ENCODE measurements at regions not wholly inside any gene's neighbourhood (a gene's known extent, or its start where the extent isn't known, plus 50 kb on each side); places are given as distances from the start of the nearest gene placed in this dataset.

- TF ChIP-seq, protein P1, sequence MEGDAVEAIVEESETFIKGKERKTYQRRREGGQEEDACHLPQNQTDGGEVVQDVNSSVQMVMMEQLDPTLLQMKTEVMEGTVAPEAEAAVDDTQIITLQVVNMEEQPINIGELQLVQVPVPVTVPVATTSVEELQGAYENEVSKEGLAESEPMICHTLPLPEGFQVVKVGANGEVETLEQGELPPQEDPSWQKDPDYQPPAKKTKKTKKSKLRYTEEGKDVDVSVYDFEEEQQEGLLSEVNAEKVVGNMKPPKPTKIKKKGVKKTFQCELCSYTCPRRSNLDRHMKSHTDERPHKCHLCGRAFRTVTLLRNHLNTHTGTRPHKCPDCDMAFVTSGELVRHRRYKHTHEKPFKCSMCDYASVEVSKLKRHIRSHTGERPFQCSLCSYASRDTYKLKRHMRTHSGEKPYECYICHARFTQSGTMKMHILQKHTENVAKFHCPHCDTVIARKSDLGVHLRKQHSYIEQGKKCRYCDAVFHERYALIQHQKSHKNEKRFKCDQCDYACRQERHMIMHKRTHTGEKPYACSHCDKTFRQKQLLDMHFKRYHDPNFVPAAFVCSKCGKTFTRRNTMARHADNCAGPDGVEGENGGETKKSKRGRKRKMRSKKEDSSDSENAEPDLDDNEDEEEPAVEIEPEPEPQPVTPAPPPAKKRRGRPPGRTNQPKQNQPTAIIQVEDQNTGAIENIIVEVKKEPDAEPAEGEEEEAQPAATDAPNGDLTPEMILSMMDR (IDR thresholded peaks at IDR 0.05; ENCODE audit: insufficient read depth, low read length): no peak
- TF ChIP-seq REST (IDR thresholded peaks at IDR 0.05; ENCODE audit: insufficient replicate concordance, low read depth): no peak
- TF ChIP-seq SPI1 (IDR thresholded peaks at IDR 0.05; ENCODE audit: borderline replicate concordance, low read depth): no peak
- no peak for TF ChIP-seq POLR2AphosphoS5 (IDR thresholded peaks at IDR 0.05; ENCODE audit: low read depth)
- TF ChIP-seq GABPA (IDR thresholded peaks at IDR 0.05; ENCODE audit: low read depth): no peak
Observed at GRCh38 chr13:42478531-42479156, 95.3 kb upstream of the TNFSF11 start.

Measured in HL-60 (cell line).